Mesenchymal stem cell (in vitro differentiated cells and primary cell): ENCODE measurements at regions not wholly inside any gene's neighbourhood (a gene's known extent, or its start where the extent isn't known, plus 50 kb on each side); places are given as distances from the start of the nearest gene placed in this dataset.

Experiments
- DNase-seq: peaks from one replicate; pipeline ENCODE4 v3.0.0-alpha.2; 2013
- H2AFZ ChIP-seq: one replicate; pipeline ENCODE4 v1.6.1; 2013; ENCODE audit warnings: low read depth, mild to moderate bottlenecking, control low read depth, inconsistent platforms, low read length, moderate library complexity
- H2AK5ac ChIP-seq: 2 replicates; pipeline ENCODE4 v1.6.1; 2013; ENCODE audit warnings: low read length, moderate library complexity, mild to moderate bottlenecking, inconsistent platforms; ENCODE audit not compliant: severe bottlenecking
- H2BK120ac ChIP-seq: one replicate; pipeline ENCODE4 v1.6.1; 2013; ENCODE audit warnings: low read depth, mild to moderate bottlenecking, inconsistent platforms, low read length, moderate library complexity
- H2BK12ac ChIP-seq, 2 experiments: one replicate each; pipeline ENCODE4 v1.6.1; 2013; ENCODE audit warnings: inconsistent platforms in 2 of 2, low read length in 2 of 2, mild to moderate bottlenecking in 2 of 2, moderate library complexity in 2 of 2, control low read depth in 1 of 2
- H2BK15ac ChIP-seq: one replicate; pipeline ENCODE4 v1.6.1; 2013; ENCODE audit warnings: mild to moderate bottlenecking, low read depth, inconsistent platforms; ENCODE audit not compliant: poor library complexity, severe bottlenecking
- H2BK5ac ChIP-seq: 2 replicates; pipeline ENCODE4 v1.6.1; 2013; ENCODE audit warnings: low read depth, mild to moderate bottlenecking, low read length, control low read depth, inconsistent platforms; ENCODE audit not compliant: poor library complexity, severe bottlenecking
- H3K14ac ChIP-seq, 2 experiments: one replicate each; pipeline ENCODE4 v1.6.1; 2013; ENCODE audit warnings: inconsistent platforms in 2 of 2, low read length in 2 of 2, control low read depth in 1 of 2, mild to moderate bottlenecking in 1 of 2, moderate library complexity in 1 of 2
- H3K18ac ChIP-seq, 2 experiments: one replicate each; pipeline ENCODE4 v1.6.1; 2013; ENCODE audit warnings: inconsistent platforms in 2 of 2, low read length in 2 of 2, control low read depth in 1 of 2, low read depth in 1 of 2, mild to moderate bottlenecking in 1 of 2
- H3K23ac ChIP-seq, 2 experiments: one replicate each; pipeline ENCODE4 v1.6.1; 2013; ENCODE audit warnings: inconsistent platforms in 2 of 2, low read length in 2 of 2, mild to moderate bottlenecking in 2 of 2, moderate library complexity in 2 of 2, control low read depth in 1 of 2
- H3K27ac ChIP-seq: 2 replicates; pipeline ENCODE4 v1.5.1; 2013; ENCODE audit warnings: mild to moderate bottlenecking, moderate library complexity, low read length, control low read depth, inconsistent platforms; ENCODE audit not compliant: poor library complexity, severe bottlenecking
- H3K27me3 ChIP-seq, 2 experiments: 2 replicates each; pipeline versions ENCODE4 v1.6.1 to v1.7.0; 2013; ENCODE audit warnings: low read length in 2 of 2, mild to moderate bottlenecking in 2 of 2, moderate library complexity in 2 of 2, control low read depth in 1 of 2, inconsistent platforms in 1 of 2; ENCODE audit not compliant: control insufficient read depth in 1 of 2, insufficient read depth in 1 of 2
- H3K36me3 ChIP-seq, 2 experiments: 2 replicates each; pipeline versions ENCODE4 v1.6.1 to v1.7.0; 2013; ENCODE audit warnings: low read length in 2 of 2, control low read depth in 1 of 2, inconsistent platforms in 1 of 2, low read depth in 1 of 2, mild to moderate bottlenecking in 1 of 2; ENCODE audit not compliant: insufficient read depth in 2 of 2, control insufficient read depth in 1 of 2
- H3K4ac ChIP-seq, 2 experiments: one replicate each; pipeline ENCODE4 v1.6.1; 2013; ENCODE audit warnings: inconsistent platforms in 2 of 2, low read length in 2 of 2, mild to moderate bottlenecking in 2 of 2, moderate library complexity in 2 of 2, control low read depth in 1 of 2, low read depth in 1 of 2
- H3K4me1 ChIP-seq: 2 replicates; pipeline ENCODE4 v1.6.1; 2013; ENCODE audit warnings: low read depth, low read length, control low read depth; ENCODE audit not compliant: control insufficient read depth, insufficient read depth
- H3K4me2 ChIP-seq: 2 replicates; pipeline ENCODE4 v1.6.1; 2013; ENCODE audit warnings: low read length, mild to moderate bottlenecking, inconsistent platforms; ENCODE audit not compliant: poor library complexity, severe bottlenecking
- H3K4me3 ChIP-seq, 2 experiments: 2 replicates each; pipeline versions ENCODE4 v1.5.1 to v1.7.0; 2013; ENCODE audit warnings: low read length in 2 of 2, mild to moderate bottlenecking in 2 of 2, control low read depth in 1 of 2, low read depth in 1 of 2; ENCODE audit not compliant: insufficient read depth in 1 of 2
- H3K79me1 ChIP-seq: replicated peaks from 2 replicates; pipeline ENCODE4 v1.6.1; 2013; ENCODE audit warnings: mild to moderate bottlenecking, control low read depth, low read length, inconsistent platforms; ENCODE audit not compliant: poor library complexity, severe bottlenecking
- H3K9ac ChIP-seq: 2 replicates; pipeline ENCODE4 v1.7.0; 2013; ENCODE audit warnings: mild to moderate bottlenecking, low read length, moderate library complexity
- H3K9me3 ChIP-seq: 2 replicates; pipeline ENCODE4 v1.7.0; 2013; ENCODE audit warnings: mild to moderate bottlenecking, low read length; ENCODE audit not compliant: control insufficient read depth
- H4K8ac ChIP-seq: one replicate; pipeline ENCODE4 v1.6.1; 2013; ENCODE audit warnings: inconsistent platforms, mild to moderate bottlenecking, low read length, moderate library complexity
- H4K91ac ChIP-seq: one replicate; pipeline ENCODE4 v1.6.1; 2013; ENCODE audit warnings: mild to moderate bottlenecking, low read length, inconsistent platforms
- WGBS: methylation state at CpG from one replicate; pipeline ENCODE4 v1.1.7; 2013; ENCODE audit warnings: mixed read lengths; 5-methylcytosine and 5-hydroxymethylcytosine counted together

- Histone ChIP-seq H2BK5ac (no peak overlapping the region), H3K36me3 (no peaks in the 10 kb centered on the region), H3K9me3 (no peaks in the 10 kb centered on the region), H4K8ac (no peak overlapping the region), H2BK120ac (no peak overlapping the region), H3K14ac (no peak overlapping the region), H3K4me2 (no peak overlapping the region), H3K4me3 (peak overlapping the region in 1 of 2 experiments; percentile 9), H3K4ac (no peak overlapping the region), H3K27me3 (no peaks in the 10 kb centered on the region), H3K9ac (peak overlapping the region; percentile 47), H4K91ac (no peak overlapping the region), H3K4me1 (no peaks in the 10 kb centered on the region), H2BK15ac (no peak overlapping the region), H3K79me1 (no peaks in the 10 kb centered on the region), H3K27ac (no peak overlapping the region), H2AFZ (no peak overlapping the region), H3K18ac (no peak overlapping the region), H3K23ac (no peak overlapping the region), H2BK12ac (no peak overlapping the region), H2AK5ac (no peak overlapping the region)
- 100% methylated on average over 1 of the region's 2 CpGs for WGBS
- DNase-seq, result peak; percentile 32
Measured at GRCh38 chr11:37502202-37502601, 904.2 kb upstream of the RAG2 start.

DNA sequence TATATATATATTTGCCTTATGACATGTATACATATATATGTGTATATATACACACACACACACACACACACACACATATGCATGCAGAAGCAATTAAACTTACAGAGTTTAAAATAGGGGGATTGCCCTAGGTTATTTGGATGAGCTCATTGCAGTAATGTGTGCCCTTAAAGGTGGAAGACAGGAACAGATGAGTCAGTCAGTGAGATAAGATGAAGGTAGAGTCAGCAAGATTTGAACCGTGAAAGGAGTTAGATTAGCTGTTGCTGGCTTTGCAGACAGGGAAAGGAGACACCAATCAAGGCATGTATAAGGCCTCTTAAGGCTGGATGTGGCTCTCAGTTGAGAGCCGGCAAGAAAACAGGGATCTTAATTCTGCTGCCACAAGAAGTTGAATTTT lies 902.4 kb upstream of the RAG2 start:
- H3K9ac ChIP-seq, result no peak overlapping the region
- H3K18ac ChIP-seq, result no peak overlapping the region
- no peak overlapping the region for H3K4me2 ChIP-seq
- no peak overlapping the region for H3K4me3 ChIP-seq
- H4K8ac ChIP-seq, result no peak overlapping the region
- no peaks in the 10 kb centered on the region for H3K4me1 ChIP-seq
- no peak overlapping the region for H3K4ac ChIP-seq
- H3K36me3 ChIP-seq, result no peaks in the 10 kb centered on the region
- no peak overlapping the region for H2BK15ac ChIP-seq
- H3K79me1 ChIP-seq, result no peaks in the 10 kb centered on the region
- H3K27me3 ChIP-seq, result no peaks in the 10 kb centered on the region
- H3K9me3 ChIP-seq, result no peaks in the 10 kb centered on the region
- no peak overlapping the region for H3K14ac ChIP-seq
- no peak overlapping the region for H2BK5ac ChIP-seq
- H2BK12ac ChIP-seq, result no peak overlapping the region
- 27% methylated on average over 2 of the region's 2 CpGs for WGBS
- H3K27ac ChIP-seq, result no peak overlapping the region
- no peak overlapping the region for H2AK5ac ChIP-seq
- no peak for DNase-seq
- H3K23ac ChIP-seq, result no peak overlapping the region
- H2AFZ ChIP-seq, result no peak overlapping the region
- H2BK120ac ChIP-seq, result no peak overlapping the region
- no peak overlapping the region for H4K91ac ChIP-seq

DNA sequence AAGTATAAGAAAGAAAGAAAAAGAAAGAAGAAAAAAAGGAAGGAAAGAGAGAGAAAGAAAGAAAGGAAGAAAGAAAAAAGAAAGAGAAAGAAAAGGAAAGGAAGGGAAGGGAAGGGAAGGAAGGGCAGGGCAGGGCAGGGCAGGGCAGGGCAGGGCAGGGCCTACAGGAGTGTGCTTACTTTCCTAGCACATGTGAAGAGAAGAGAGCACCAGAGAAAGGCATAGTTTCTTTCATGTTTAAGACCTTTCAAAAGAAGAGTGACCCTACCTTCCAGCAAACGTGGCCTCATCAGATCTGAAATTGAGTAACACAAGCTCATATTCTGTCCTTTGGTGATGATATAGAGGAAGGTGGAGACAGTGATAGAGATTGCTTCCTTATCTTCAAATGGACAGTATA lies 899.3 kb upstream of the RAG2 start:
- no peak overlapping the region for H3K4me3 ChIP-seq
- no peak overlapping the region for H3K14ac ChIP-seq
- H3K36me3 ChIP-seq, result no peaks in the 10 kb centered on the region
- H2BK120ac ChIP-seq, result no peak overlapping the region
- H3K9me3 ChIP-seq, result no peaks in the 10 kb centered on the region
- no peaks in the 10 kb centered on the region for H3K79me1 ChIP-seq
- no peak overlapping the region for H2AK5ac ChIP-seq
- H3K18ac ChIP-seq, result no peak overlapping the region
- no peak overlapping the region for H4K8ac ChIP-seq
- H3K4ac ChIP-seq, result no peak overlapping the region
- no CpG with 5 or more reads among the region's 1 CpG for WGBS
- no peak overlapping the region for H2BK12ac ChIP-seq
- no peak overlapping the region for H3K9ac ChIP-seq
- DNase-seq, result no peak
- no peaks in the 10 kb centered on the region for H3K27me3 ChIP-seq
- no peak overlapping the region for H2BK5ac ChIP-seq
- no peak overlapping the region for H3K4me2 ChIP-seq
- no peak overlapping the region for H4K91ac ChIP-seq
- peak overlapping the region; percentile 69 for H2AFZ ChIP-seq
- no peak overlapping the region for H3K23ac ChIP-seq
- no peak overlapping the region for H3K27ac ChIP-seq
- H3K4me1 ChIP-seq, result no peaks in the 10 kb centered on the region
- H2BK15ac ChIP-seq, result no peak overlapping the region

GRCh38 chr11:37496201-37496600 lies 898.2 kb upstream of the RAG2 start:
- Histone ChIP-seq H3K4ac (no peak overlapping the region), H2AFZ (no peak overlapping the region), H4K8ac (no peak overlapping the region), H3K27ac (no peak overlapping the region), H3K4me2 (no peak overlapping the region), H2BK120ac (no peak overlapping the region), H4K91ac (no peak overlapping the region), H3K4me1 (no peaks in the 10 kb centered on the region), H3K36me3 (no peaks in the 10 kb centered on the region), H3K27me3 (no peaks in the 10 kb centered on the region), H2BK12ac (no peak overlapping the region), H3K79me1 (no peaks in the 10 kb centered on the region), H2BK5ac (no peak overlapping the region), H2BK15ac (no peak overlapping the region), H3K4me3 (no peak overlapping the region), H3K9me3 (no peaks in the 10 kb centered on the region), H2AK5ac (no peak overlapping the region), H3K23ac (no peak overlapping the region), H3K18ac (no peak overlapping the region), H3K14ac (no peak overlapping the region), H3K9ac (no peak overlapping the region)
- no peak for DNase-seq
- no CpG with 5 or more reads among the region's 1 CpG for WGBS
